NCI-H128 (cell line): ENCODE measurements at regions not wholly inside any gene's neighbourhood (a gene's known extent, or its start where the extent isn't known, plus 50 kb on each side); places are given as distances from the start of the nearest gene placed in this dataset.
"Not testable (repeated sequence)": the region's sequence is repeated elsewhere in the genome, so short reads cannot be mapped to it uniquely, and the experiment has no call there.

Source experiments
- DNase-seq: peaks from one replicate; lab custom pipeline; 2025; ENCODE audit not compliant: unreplicated experiment; lab: John Stamatoyannopoulos, UW

DNA sequence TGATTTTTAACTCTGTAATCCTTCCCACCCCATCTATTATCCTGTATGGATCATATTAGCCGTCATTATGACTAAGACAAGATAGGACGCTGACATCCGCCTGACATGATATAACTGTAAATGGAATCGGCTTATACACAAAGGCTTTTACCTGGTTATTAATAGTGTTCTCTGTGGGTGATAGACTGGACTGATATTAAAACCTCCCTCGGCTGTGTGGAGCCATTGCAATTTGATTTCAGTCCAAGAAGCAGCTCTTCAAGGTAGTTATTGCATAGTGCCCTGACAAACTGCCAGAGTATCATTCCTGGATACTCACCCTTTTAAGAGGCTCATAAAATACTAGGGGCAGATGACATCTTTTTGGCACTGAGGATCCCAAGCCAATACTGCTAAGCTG is 226.1 kb upstream of the HNRNPA3 start:
- no peak for DNase-seq

DNA sequence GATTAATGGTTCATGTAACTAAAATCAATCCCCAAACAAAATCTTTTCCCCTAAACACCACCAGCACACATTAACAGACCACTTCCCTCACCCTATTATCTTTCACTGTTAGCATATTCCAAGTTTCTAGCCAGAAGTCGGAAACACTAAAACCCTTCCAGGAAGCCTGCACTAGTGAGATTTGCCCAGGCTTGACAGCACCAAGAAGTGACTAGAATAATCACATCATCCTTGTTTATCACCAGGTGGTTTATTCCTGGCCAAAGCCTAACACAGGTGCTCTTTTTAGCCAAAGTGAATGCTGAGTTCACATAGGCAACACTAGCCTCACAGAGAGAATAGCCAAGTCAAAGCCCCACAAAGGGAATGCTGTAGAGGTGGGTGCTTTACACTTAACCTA is 221.2 kb upstream of the HNRNPA3 start:
- DNase-seq: no peak

DNA sequence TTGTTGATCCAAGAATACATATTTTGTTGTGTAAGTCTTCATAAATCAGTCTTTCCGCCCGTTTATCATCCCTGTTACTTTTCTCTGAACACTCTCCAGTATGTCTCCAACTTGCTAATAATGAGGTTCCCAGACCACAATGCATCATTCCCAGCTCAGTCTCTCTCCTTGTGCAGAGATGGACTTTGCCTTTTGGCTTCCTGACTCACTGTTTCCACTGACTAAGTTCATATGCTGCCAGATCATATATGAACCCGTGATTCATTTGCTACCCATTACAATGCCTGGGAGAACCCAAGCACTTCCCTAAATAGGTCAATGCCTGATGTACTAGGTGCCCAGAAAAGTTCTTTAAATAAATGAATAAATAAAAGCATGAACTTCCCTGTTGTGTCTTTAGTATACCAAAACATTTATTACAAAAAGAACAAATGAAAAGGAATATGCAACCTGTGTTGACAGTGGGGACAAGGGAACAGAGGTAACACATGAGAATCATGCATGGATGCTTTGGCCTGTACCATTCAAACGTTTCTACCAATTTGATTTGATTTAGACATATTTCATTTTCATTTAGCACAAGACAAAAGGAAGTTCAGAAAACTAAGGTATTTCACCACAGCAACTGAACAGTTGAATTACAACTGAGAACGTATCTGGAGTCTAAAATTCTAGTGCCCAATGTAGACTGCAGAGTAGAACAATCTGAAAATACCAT is 215.4 kb upstream of the HNRNPA3 start:
- no peak for DNase-seq

DNA sequence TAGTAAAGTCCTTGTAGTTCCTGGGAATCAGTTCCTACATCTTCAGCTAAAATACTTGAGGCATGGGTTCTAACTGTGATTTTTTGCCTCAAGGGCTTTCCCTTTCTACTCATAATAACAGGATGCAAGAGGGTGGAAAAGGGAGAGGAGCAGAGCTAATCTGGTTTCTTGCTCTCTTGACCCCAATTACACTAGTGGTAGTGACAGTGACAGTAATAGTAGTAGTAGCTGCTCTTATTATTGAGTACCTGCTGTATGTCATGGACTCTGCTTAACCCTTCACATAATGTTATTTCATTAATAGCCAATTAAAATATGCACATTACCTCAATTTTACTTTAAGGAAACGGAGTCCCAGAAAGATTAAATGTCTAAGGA is 214.8 kb upstream of the HNRNPA3 start:
- no peak for DNase-seq

DNA sequence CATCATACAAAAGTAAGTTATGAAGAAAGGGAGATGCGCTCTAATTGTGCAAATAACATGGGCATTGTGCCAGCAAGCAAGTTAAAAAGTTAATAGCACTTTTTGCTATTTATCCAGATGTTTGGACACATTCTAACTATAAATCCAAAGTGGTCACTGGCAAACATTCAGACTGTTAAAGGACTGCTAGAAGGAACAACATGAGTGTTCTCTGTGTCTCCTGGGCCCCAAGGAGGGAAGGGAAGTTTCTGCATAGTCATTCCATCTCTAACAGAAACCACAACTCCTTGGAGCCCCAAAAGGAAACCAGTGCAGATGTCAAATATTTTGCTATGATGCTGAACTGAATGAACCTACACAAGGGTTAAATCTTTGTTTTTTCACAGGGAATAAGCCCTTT is 213.3 kb upstream of the HNRNPA3 start:
- DNase-seq: no peak

DNA sequence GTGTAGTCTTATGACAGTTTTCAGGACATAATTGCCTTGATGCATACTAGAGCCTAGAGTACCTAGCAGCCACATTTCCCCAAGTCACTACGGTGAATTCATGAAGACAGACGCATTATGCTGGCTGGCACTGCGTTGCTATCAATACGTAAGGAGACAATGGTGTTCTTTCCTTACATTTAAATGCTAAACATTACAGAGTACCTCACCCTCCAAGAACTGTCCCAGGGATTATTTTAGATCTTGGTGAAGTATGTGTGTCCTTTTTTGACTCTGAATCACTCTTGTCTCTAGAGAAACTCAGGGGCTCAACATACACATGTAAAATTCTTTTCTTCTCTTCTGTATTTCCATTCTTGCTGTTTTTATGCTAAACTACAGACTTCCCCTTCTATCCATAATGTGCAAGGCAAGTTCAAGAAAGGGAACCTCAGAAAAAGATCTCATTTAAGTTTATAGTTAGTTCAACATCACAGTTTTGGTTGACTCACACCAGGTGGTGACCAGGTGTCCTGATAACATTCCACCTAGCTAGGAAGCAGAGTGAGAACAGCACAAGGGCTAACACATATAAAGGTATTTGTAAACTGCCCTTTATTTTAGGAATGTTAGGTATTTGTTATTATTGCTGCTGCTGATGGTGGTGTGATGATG is 212.4 kb upstream of the HNRNPA3 start:
- no peak for DNase-seq

DNA sequence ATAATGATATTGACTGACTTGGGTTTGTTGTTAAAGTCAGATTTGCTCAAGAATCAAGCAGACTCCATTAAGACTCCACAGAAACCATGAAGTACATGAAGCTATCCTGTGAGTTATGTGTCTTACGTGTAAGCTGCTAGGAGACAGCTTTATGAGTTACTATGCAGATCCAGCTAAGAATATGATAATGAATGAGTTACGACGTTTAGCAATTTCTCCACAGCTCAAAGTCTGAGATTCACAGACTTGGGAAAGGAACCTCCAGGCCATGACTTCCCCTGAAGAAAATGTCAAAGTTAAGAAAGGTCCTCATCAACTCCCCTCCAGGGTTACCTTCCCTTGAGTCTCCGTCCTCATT is 211.9 kb upstream of the HNRNPA3 start:
- no peak for DNase-seq

DNA sequence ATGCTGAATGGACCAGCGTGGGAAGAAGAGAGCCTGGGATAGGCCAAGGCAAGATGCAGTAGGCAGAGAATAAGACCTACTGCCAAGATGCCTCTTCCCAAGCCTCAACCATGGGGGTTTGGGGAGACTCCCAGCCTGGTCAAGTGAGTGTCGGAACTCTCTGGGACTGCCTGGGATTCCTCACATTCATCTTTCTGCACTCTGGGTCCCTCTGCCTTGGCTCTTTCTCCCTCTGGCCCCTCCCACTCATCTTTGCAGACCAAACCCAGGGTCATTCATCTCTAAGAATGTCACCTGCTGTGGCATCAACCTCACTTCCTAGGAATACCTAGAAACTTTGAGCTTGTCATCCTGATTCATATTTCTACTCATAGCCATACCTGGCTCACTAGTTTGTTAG is 211.3 kb upstream of the HNRNPA3 start:
- no peak for DNase-seq

DNA sequence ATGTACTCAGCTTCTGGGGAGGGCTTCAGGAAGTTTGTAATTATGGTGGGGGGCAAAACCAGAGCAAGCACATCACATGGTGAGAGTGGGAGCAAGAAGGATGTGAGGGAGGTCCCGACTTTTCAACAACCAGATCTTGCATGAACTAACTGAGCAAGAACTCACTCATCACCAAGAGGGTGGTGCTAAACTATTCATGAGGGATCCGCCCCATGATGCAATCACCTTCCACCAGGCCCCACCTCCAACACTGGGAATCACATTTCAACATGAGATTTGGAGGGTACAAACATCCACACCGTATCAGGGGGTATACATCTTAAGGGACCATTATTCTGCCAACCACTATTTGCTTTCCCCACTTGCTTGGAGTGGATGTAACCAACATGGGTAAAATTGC is 209.6 kb upstream of the HNRNPA3 start:
- no peak for DNase-seq

DNA sequence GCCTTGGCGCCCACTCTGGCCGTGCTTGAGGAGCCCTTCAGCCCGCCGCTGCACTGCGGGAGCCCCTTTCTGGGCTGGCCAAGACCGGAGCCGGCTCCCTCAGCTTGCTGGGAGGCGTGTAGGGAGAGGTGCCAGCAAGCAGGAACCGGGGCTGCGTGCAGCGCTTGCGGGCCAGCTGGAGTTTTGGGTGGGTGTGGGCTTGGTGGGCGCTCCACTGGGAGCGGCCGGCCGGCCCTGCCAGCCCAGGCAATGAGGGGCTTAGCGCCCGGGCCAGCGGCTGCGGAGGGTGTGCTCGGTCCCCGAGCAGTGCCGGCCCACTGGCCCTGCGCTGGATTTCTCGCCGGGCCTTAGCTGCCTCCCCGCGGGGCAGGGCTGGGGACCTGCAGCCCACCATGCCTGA is 204.9 kb upstream of the HNRNPA3 start:
- DNase-seq: not testable (repeated sequence)

DNA sequence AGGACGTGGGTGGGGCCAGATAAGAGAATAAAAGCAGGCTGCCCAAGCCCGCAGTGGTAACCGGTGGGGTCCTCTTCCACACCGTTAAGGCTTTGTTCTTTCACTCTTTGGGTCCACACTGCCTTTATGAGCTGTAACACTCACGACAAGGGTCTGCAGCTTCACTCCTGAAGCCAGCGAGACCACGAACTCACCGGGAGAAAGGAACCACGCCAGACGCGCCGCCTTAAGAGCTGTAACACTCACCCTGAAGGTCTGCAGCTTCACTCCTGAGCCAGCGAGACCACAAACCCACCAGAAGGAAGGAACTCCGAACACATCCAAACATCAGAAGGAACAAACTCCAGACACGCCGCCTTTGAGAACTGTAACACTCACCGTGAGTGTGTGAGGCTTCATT is 203.9 kb upstream of the HNRNPA3 start:
- DNase-seq: not testable (repeated sequence)

DNA sequence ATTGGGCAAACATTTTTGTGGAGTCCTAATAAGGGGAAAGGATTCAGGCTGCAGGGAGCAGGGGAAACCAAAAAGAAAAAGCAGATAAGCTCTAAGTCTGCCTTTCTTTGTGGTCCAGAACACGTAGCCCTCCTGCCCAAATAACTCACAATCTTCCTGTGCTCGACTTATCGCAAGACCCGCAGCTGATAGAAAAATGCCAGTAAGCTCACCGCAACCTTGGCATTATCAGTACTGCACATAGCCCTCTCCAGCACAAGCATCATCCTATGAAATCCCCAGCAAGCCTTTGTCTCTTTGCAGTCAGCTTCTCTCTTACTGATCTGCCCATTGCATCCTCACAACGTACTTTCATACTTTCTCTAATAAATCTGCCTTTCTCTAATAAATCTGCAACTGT is 202.4 kb upstream of the HNRNPA3 start:
- DNase-seq: no peak

DNA sequence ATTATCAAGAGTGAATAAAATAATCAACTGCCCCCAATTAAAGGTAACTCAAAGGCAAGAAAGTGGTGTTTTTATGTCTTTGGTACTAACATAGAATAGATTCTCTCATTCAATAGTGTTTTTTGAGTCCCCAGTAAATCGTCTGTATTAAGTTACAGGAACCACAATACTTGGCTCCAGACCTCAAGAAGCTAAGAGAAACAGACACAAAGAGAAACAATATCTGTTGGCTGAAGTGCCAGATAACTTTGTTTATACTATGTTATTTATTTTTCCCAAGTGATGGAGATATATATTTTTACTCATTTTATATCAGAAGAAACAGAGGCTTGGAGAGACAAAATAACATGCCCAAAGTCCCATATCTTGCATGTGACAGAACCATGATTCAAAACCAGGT is 201.7 kb upstream of the HNRNPA3 start:
- DNase-seq: no peak

DNA sequence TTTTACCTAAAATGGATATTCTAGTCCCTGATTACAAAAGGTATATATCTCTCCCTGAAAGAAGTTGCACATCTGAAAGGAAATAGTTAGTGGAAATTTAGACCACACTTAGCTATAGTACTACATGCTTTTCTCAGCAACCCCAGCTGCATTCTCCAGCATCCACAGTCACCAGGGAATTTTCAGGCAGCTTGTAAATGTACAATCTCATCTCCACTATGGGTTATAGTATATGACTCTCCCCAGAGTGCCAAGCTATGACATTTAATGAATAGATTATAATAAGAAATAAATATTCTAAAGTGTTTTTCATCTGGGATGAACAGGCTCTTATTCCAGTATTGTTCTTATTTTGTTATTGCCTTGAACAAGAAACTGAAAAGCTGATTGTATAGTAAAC is 197.6 kb upstream of the HNRNPA3 start:
- no peak for DNase-seq

DNA sequence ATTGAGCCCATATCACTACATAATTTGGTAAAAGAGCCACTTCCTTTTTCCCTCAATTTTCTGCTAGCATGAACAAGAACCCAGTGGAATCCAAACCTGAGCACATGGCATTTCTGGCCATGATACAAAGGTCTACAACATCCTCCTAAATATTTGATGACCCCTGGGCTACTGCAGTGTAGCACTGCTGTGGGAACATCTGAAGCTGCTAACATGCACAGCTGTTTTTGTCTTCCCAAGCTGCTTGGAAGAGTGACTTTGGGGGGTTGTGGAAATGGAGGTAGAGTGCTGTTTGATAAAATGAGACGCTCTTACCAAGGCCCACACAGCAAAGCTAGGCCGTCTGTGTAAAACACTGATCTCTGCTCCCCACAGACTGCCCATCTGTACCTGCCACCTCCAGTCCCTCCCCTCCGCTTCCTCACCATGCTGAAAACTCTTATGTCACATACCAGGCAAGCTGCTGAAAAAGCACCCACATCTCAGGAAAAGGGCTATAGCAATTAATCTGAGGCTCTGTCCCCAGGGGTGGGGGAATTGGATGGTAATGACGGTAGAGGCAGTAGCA is 197.2 kb upstream of the HNRNPA3 start:
- DNase-seq: no peak

DNA sequence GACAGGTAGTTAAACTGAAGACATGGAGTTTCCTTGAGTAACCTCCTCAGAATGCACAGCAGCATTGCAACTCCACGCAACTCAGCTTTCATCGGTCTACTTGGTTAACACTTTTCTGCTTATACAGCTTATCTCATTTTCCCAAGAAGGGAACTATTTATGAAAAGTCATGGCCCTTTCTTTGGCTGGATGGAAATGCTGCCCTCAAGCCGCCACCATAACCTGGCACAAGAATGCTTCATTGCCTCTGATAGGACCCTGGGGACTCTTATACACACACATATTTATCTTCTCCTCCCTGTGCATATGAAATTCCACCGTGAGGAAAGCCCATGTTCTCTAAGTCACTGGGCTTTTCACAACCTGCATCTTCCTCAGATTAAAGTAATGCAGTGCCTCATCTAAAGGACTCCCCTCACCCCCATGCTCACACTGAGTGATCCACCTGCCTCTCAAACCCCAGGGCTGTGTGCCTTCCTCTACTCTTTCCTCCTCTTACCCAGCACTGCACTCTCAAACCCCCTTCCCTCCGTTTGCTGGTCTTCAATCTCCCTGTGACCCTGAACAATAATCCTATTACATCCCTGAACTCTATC is 192.0 kb upstream of the HNRNPA3 start:
- no peak for DNase-seq

DNA sequence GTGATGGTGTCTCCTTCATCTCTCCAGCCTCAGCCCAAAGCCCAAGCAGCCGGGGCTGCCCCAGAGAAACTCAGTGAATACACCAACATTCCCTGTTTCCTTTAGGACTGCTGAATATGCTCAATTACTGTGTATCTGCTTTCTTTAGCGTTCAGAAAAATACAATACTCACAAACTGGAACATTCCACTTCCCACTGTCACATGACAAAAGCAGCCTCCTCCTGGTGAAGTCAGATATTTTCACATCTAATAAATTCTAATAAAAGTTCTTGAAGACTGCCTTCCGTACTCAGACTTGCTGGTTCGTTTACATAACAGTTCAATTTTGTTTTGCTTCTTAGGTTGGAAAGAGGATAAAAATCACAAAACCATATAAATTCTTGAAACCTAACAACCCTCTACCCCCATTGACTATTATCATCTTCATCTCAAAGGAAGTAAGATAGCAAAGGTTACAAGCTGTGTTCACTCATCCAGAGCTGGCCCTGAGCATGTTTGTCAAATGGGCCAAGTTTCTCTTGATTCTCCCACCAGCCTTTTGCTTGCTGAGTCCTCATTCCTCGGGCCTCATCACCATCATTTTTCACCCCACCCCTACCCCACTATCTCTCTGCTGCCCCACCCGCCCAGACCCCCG is 190.8 kb upstream of the HNRNPA3 start:
- DNase-seq: no peak

DNA sequence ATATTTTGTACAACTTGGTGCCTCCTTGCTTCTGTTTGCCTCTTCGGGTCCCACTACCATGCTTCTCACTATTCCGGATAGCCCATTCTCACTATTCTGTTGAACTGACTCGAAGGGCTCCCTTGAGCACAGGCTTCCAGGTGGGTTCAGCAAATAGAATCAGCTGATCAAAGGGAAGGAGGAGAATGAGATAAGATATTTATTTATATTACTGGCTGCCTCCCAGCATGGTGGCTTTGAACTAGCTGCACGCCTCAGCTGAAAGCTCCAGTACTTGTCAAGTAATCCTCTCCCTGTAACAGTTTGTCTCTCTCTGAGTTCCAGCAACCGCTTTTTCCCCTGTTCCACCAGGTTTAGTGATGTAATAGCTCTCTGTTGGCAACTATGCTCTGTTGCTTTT is 187.8 kb upstream of the HNRNPA3 start:
- no peak for DNase-seq

DNA sequence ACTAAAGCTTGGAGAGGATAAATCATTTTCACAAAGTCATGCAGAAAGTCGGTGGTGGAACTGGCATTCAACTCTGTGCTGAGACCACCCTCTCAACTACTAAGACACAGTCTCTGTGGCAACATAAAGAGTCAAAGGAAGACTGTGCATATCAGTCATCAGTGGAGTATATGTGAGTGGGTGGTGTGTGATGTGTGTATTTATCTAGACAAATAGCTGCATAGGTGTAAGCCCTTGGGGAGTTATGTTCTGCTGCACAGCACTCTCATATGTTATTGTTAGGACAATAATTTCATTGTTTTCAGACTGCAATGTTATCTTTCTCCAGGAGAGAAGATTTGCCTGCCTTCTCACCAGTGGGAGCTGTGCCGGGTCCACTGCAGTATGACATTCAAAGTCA is 186.3 kb upstream of the HNRNPA3 start:
- DNase-seq: no peak

DNA sequence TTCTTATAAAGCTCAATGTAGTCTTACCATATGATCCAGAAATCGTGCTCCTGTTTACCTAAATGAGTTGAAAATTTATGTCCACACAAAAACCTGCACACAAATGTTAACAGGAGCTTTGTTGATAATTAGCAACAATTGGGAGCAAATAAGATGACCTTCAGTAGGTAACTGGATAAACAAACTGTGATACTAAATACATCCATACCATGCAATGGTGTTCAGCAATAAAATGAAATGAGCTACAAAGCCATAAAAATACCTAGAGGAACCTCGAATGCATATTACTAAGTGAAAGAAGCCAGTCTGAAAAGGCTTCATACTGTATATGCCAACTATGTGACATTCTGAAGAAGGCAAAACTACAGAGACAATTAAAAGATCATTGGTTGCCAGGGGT is 185.6 kb upstream of the HNRNPA3 start:
- no peak for DNase-seq

DNA sequence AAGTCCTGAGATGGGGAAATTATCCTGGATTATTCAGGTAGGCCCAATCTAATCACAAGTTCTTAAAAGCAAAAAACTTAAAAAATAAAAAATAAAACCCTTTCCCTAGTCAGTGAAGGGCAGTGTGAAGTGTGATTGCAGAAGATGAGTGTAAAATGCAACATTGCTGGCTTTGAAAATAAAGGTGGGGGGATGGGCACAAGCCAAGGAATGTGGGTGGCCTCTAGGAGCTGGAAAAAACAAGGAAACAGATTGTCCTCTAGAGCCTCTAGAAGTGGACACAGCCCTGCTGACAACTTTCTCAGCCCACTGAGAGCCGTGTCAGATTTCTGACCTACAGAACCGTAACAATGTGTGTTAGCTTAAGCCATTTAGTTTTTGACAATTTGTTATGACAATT is 184.3 kb upstream of the HNRNPA3 start:
- DNase-seq: no peak

DNA sequence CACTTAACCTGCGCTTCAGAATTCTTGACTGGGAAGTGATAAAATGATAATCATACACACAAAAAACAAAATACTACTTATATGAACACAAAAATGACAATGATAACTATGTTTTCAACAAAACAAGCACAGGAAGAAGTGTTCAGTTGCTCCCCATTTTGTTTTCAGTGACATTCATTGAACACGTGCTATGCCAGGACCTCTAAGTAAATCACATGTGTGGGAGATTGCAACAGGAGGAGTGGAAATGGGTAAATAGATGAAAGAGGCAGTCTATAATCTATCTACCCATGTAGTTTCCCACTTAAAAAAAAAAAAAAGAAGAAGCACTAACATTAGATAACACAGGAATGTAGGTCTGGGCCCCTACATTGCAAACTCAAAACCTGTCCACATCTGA is 183.5 kb upstream of the HNRNPA3 start:
- no peak for DNase-seq
